ENCODE measurements at regions not wholly inside any gene's neighbourhood (a gene's known extent, or its start where the extent isn't known, plus 50 kb on each side); places are given as distances from the start of the nearest gene placed in this dataset.

DNA sequence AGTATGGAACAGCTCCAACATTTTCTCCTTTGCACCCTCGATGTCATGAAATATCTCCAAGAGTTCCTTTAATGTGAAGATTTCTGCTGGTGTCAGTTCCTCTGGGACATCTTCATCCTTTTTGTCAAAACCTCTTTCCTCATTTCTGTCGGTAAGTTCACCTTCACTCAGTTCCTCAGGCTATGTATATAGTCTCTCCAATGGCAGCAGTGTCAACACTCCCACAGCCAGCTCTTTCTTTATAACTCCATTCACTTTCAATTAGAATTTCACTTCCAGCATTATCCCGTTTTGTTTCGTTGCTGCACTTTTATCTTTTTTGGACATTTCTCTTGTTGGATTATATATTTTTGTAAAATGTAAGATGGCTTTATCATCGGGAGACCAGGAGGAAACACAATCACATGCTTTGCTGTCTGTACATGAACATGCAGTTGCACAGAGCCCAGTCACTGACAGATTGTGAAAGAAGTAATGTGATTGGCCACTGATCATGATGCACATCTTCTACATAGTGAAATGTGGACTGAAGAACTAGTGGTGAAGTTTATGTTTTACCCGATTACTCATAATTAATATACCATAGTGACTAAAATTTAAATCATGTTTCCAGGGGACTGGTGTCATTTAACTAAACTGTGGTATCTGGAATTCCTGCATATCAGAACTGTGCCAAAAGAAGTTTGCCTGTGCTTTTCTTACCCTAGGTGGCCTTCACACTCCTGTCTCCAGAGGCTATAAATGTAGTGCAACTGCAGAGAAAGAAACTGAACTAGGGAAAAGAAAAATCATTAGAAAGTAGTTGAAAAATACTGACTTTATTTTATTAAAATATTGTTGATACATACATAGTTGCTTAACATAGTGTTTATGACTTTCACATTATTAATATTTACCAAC, 289.6 kb downstream of the PPP1R3A start:
- Histone ChIP-seq H3K9me3 (replicated peaks in 1 of 3) (no peaks in the 10 kb centered on the region), H3K4me3 (no peak overlapping the region), H3K36me3 (replicated peaks in 1 of 2) (no peaks in the 10 kb centered on the region), H3K27me3 (no peaks in the 10 kb centered on the region), H3K27ac (no peak overlapping the region), H3K4me1 (replicated peaks in 1 of 2) (no peaks in the 10 kb centered on the region)
- TF ChIP-seq, protein P1, sequence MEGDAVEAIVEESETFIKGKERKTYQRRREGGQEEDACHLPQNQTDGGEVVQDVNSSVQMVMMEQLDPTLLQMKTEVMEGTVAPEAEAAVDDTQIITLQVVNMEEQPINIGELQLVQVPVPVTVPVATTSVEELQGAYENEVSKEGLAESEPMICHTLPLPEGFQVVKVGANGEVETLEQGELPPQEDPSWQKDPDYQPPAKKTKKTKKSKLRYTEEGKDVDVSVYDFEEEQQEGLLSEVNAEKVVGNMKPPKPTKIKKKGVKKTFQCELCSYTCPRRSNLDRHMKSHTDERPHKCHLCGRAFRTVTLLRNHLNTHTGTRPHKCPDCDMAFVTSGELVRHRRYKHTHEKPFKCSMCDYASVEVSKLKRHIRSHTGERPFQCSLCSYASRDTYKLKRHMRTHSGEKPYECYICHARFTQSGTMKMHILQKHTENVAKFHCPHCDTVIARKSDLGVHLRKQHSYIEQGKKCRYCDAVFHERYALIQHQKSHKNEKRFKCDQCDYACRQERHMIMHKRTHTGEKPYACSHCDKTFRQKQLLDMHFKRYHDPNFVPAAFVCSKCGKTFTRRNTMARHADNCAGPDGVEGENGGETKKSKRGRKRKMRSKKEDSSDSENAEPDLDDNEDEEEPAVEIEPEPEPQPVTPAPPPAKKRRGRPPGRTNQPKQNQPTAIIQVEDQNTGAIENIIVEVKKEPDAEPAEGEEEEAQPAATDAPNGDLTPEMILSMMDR (IDR thresholded peaks at IDR 0.05) = no peak
- no peak for TF ChIP-seq POLR2A (IDR thresholded peaks at IDR 0.05)
- DNase-seq = no peak
- intact Hi-C loops (cut with DNase I) = no loop called here
- WGBS, 4 donors = 70 to 78% (median 74%) methylated on average over 6 of the region's 6 CpGs

DNA sequence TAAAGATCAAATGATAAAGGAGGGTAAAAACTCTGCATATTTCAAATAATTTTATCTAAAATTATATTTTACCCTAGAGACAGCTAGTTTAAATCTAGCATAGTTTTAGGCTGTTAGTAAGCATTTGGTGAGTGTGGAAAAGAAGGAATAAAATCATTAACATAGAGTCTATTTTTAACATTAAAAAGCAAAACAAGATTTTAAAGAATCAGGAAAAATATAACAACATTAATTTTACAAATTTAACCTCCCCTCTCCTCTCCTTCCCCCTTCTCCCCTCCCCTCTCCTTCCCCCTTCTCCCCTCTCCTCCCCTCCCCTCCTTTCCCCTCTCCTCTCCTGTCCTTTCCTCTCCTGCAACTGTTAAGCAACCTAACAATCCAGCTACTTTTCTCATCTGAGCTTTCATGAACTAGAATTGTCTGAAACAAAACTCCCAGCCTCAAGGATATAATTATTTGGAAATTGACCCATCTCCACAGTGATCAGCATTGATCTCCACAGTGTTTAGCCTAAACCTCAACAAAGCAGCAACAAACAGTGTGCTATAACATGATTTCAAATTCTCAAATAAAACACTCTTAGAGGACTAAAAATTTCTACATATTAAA, 293.2 kb downstream of the PPP1R3A start:
- TF ChIP-seq POLR2A (IDR thresholded peaks at IDR 0.05) = no peak
- TF ChIP-seq, protein P1 (IDR thresholded peaks at IDR 0.05) = no peak
- no peak overlapping the region for H3K4me3 ChIP-seq
- intact Hi-C loops (cut with DNase I) = no loop called here
- no peaks in the 10 kb centered on the region for H3K9me3 ChIP-seq (replicated peaks in 1 of 3)
- no peaks in the 10 kb centered on the region for H3K36me3 ChIP-seq (replicated peaks in 1 of 2)
- no peak for DNase-seq
- H3K4me1 ChIP-seq (replicated peaks in 1 of 2) = no peaks in the 10 kb centered on the region
- H3K27me3 ChIP-seq = no peaks in the 10 kb centered on the region
- H3K27ac ChIP-seq = no peak overlapping the region

DNA sequence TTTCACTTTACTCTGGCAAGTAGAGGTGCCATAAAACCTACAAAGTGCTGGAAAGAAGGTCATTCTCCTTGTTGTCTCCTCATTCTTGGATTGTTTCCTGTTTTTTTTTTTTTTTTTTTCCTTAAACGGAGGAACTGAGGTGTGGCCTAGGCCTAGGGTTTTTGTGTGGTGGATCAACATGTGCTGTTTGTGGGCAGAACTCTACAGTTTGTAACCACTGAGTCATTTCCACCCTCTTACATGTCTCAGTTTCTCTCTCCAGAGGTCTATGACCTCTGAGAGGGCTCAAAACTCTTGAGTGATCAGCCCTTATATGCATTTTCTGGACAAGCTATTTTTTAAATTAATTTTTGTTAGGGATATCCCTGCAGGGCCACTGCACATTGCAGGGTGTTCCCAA, 296.0 kb downstream of the PPP1R3A start:
- Histone ChIP-seq H3K4me1 (replicated peaks in 1 of 2) (no peaks in the 10 kb centered on the region), H3K9me3 (replicated peaks in 1 of 3) (peaks cover 0 to 4% (median 0%) of the 10 kb centered on the region in 3 donors), H3K36me3 (replicated peaks in 1 of 2) (no peaks in the 10 kb centered on the region), H3K27me3 (no peaks in the 10 kb centered on the region), H3K27ac (no peak overlapping the region), H3K4me3 (no peak overlapping the region)
- DNase-seq = no peak
- intact Hi-C loops (cut with DNase I) = no loop called here
- WGBS, 4 donors = 81 to 82% (median 81%) methylated on average over 1 of the region's 1 CpG; no CpG with 5 or more reads in 1 of the 4 donors
- TF ChIP-seq, protein P1 (IDR thresholded peaks at IDR 0.05) = no peak
- TF ChIP-seq POLR2A (IDR thresholded peaks at IDR 0.05) = no peak

DNA sequence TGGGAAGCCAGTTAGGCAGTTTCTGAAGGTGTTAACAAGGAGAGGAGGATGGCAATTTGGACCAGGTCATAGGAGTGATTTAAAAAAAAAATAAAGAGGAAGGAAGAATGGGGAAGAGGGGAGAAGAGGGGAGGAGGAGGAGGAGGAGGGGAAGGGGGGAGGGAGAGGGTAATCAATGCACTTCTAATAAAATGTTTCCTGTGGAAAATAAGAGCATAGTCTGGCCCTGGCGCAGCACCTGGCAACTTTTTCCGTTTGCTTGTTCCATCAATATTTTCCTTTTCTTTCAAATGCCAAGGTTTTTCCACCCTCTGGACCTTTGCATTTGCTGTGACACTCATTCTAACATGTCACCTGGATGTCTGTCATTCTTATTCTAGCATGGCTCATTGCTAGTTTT, 308.2 kb downstream of the PPP1R3A start:
- H3K4me3 ChIP-seq = no peak overlapping the region
- DNase-seq = no peak
- no peaks in the 10 kb centered on the region for H3K9me3 ChIP-seq (replicated peaks in 1 of 3)
- WGBS, 4 donors = 42 to 61% (median 53%) methylated on average over 2 of the region's 2 CpGs
- H3K36me3 ChIP-seq (replicated peaks in 1 of 2) = no peaks in the 10 kb centered on the region
- TF ChIP-seq, protein P1 (IDR thresholded peaks at IDR 0.05) = no peak
- no peak for TF ChIP-seq POLR2A (IDR thresholded peaks at IDR 0.05)
- intact Hi-C loops (cut with DNase I) = no loop called here
- no peaks in the 10 kb centered on the region for H3K4me1 ChIP-seq (replicated peaks in 1 of 2)
- no peak overlapping the region for H3K27ac ChIP-seq
- no peaks in the 10 kb centered on the region for H3K27me3 ChIP-seq
